Stimulated activated CD8-positive, alpha-beta memory T cell treated with anti-CD3 and anti-CD28 coated beads, Interleukin-15, amount 100 ng/mL, for 4 hours (primary cell): ENCODE measurements at regions not wholly inside any gene's neighbourhood (a gene's known extent, or its start where the extent isn't known, plus 50 kb on each side); places are given as distances from the start of the nearest gene placed in this dataset.
"Not testable (repeated sequence)": the region's sequence is repeated elsewhere in the genome, so short reads cannot be mapped to it uniquely, and the experiment has no call there.

ENCODE experiments used
- DNase-seq, 2 donors: peaks; one replicate each; pipeline ENCODE4 v3.0.0-alpha.2; 2020; ENCODE audit warnings: low read depth in 2 of 2

DNA sequence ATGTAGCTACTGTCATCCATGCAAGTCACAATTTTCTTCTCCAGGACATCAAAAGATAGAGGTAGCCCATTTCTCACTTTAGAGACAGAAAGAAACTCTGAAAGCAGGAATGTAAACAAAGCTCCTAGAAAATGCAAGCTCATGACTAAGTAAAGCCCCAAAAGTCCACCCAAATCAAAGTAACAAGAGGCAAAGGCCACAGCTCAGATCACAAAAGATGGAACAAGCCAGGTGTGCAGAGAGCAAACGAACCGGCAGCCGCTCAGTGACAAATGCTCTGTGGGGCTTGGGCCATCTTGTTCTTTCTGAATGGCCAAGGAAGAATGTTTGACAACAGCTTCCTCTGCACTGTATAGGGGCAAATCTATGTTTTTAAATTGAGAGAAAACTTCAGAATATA lies 201.0 kb downstream of the CYRIA start:
- DNase-seq = no peak

DNA sequence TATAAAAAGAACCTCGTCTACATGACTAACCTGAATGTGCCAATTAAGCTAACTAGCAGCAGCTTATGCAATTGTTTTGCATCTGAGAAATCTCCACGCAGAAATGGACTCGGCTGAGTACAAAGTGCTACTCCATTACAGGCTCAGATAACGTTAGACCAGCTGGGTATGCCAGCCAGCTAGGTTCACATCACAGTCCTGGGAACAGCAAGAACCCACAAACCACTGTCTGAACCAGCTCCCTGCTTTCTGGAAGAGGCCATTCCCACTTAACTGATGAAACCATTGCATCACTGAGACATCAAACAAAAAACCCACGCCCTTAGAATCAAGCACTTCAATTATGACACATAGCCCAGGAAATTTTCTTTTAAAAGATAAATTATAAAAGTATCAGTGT lies 202.7 kb downstream of the CYRIA start:
- DNase-seq = no peak

DNA sequence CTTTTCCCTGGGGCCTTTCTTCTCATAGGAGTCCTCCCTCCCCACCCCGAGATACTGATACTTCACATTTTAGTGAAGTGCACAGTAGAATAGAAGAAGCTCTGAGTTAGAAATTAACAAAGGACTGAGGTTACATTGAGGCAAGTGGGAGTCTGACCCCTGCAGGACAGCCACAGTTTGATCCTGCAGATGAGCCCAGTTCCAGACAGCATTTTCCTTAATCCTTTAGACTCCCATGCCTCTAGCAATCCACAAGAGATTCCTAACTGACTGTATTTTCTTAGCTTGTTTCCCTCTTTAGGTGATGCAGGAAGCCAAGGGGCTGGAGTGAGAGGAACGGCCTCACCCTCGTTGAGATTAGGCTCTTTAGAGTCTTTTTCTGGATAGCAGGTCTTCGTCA lies 204.0 kb downstream of the CYRIA start:
- DNase-seq = no peak

- no peak for DNase-seq
These were observed 206.0 kb downstream of the CYRIA start for GRCh38 chr2:16459606-16460005.

GRCh38 chr2:16454621-16455020 lies 211.0 kb downstream of the CYRIA start:
- DNase-seq = no peak

DNA sequence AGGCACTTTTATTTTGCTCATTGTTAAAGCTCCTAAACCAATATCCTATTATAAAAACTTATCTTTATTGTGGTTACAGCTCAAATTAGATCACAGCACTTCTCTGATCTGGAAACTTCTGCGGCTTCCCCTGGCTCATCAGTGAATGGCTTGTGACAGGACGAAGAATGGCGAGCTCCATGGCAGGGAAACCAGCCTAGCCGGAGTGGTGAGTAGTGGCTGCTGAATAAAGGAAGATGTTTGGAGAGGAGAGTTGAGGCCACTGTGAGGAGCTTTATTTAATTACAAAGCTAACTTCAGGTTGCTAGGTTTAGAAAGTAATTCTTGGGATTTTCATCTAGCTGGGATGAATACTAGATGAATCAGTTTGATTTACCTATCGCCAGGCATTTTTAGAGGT lies 213.5 kb downstream of the CYRIA start:
- no peak for DNase-seq

- no peak for DNase-seq
These were observed 218.9 kb downstream of the CYRIA start for GRCh38 chr2:16446706-16447105.

DNA sequence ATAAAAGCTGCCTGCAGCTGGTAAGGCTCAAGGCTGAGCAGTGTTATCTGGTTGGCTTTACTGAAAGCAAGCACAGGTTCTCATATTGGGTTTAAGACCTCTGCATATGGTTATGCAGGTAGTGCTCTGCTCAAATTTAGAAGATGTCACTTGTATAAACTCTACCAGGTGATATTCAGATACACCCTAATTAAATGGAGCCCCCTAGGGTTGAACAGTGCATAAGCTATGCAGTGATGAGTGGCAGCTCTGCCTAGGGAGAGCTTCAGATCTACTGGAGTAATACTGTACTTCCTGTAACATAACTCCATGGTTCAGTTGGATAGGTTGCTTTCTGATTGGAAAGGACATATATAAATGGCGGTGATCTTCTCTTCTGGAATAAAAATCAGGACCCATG lies 222.7 kb downstream of the CYRIA start:
- no peak for DNase-seq

DNA sequence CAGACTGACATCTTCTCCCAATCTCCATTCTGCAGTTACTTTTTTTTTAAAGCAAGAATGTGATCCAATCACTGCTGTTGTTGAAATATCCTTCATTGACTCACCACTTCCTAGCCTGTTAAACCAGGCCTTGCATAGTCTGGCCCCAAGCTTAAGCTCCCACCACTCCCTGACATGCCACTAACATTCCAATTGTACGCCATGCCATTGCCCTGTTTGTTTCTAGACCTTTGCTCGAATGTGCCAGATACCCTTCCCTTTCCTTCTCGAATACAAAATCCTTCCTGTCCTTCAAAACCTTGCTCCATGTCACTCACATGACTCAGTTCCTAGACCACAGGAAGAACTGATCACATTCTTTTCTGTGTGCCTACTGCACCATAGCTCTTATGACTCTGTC lies 224.2 kb downstream of the CYRIA start:
- no peak for DNase-seq

GRCh38 chr2:16440898-16441297 lies 224.7 kb downstream of the CYRIA start:
- DNase-seq = no peak

DNA sequence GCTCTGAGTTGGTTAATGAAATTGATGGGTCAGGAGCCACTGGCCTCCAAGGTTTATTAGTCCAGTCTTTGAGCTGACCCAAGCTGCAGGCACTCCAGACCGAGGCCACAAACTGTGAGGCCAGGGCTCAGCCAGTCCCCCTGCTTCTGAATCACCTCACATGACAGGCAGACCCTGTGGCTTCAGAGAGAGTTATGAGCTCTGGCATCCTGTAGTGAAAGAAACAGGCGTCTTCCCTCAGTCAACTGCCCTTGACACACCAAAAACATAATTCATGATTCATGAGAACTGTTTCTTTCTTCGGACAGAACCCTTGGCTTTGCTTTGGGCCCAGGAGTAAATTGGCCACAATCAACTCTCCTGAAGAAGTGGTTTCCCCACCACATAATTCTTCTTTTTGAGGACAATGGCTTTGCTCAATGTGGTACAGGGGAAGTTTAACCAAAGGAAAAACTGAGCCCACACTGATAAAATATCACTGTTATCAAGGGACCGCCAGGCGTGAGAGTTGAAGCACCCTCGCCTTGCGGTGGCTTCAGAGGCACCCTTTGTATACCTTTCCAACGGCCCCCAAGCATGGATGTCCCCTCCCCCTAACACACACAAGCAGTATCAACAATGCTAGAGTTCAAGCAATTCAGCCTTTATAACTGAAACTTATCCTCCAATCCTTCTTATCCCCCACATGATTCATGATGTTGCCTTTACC lies 226.9 kb downstream of the CYRIA start:
- DNase-seq = no peak

- DNase-seq = no peak
These were observed 228.4 kb downstream of the CYRIA start for GRCh38 chr2:16437189-16437588.

DNA sequence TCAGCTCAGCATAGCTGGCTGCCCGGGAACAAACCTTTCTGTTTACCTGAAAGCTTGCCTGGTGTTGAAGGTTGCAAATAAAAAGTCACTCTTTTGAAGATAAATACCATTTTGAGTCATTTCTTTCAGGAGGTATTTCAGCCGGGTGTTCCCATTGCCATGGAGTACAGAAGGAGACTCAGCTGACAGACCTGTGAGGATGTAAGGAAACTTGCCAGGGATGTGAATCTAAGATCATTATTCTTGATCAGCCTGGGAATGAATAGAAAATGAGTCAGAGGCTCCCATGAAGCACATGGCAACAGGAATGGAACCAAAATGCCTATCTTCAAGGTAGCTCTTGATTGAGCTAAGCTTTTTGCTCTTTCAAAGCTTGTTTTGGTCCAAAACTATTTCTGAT lies 231.2 kb downstream of the CYRIA start:
- no peak for DNase-seq

DNA sequence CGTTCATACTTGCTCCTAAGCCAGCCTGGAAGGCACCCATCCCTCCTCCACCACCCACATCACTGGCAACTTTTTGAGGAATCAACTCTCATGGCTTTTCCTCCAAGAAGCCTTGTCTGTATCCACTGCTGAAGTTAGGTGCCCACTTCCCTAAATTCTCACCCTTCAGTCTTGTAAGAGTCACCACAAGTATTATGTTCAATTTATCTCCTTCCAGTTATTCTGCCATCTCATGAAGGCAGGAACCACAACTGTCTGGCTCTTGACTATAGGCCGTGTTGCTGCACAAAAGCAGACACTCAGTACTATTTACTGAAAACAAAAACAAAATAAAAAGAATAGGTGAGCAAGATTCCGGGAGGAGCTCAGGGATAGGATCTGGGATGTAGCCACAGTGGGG lies 234.8 kb downstream of the CYRIA start:
- DNase-seq = no peak

DNA sequence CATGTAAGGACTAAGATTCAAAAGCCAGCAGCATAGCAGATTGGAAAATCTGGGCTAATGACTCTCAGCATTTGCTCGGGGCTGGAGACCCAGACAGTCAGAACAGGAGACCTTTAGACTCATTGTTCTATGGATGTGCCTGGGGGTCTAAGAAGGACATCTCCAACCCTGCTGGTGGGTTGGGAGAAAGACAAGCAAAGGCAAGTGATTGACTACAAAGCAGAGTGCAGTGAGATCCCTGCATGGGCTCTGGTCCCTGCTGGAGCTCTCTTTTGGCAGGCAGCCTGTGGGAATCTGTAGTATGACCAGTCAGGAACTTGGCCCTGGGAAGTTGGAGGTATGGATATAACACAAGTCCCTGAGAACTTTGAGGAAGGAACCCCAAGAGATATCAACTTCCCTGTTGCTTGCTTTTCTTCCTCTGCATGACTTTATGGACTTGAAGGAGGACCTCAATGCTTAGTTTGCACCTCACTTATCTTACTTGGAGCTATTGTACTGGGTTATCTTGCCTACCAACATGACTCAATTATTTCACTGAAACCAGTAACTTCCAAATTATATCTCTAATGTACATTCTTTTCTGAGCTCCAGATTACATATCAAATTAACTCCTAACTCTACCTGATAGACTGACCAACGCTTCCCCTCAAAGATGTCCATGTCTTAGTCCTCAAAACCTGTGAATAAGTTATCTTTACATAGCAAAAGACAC lies 236.0 kb downstream of the CYRIA start:
- DNase-seq = no peak

- DNase-seq = no peak
These were observed 236.6 kb downstream of the CYRIA start for GRCh38 chr2:16429002-16429401.

GRCh38 chr2:16425462-16426336 lies 239.9 kb downstream of the CYRIA start:
- DNase-seq = no peak

- no peak for DNase-seq
These were observed 245.2 kb downstream of the CYRIA start for GRCh38 chr2:16420421-16420820.

- no peak for DNase-seq
These were observed 247.9 kb downstream of the CYRIA start for GRCh38 chr2:16417726-16418125.

DNA sequence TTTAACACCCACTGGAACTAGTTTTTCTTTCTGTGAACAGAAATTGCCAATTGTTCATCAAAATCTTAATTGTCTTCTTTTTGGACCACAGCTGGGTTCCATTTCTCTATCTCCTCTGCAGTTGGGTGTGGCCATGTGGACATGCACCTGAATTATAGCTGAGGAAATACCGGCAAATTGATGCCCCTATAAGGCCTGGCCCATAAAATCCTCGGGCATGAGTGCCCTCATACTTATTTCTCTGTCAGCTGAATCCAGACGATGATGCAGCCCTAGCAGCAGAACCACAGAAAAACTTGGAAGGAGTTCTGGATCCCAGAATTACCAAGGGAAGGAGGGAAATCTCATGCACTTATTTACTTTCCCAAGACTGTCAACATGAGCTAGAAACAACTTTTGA lies 249.0 kb downstream of the CYRIA start:
- no peak for DNase-seq

- not testable (repeated sequence) for DNase-seq
These were observed 249.8 kb downstream of the CYRIA start for GRCh38 chr2:16415861-16416260.

- DNase-seq = no peak
These were observed 251.7 kb downstream of the CYRIA start for GRCh38 chr2:16413947-16414346.

- no peak for DNase-seq
These were observed 252.3 kb downstream of the CYRIA start for GRCh38 chr2:16413285-16413684.
